Body of pancreas (tissue), 4 donors: ENCODE measurements at regions not wholly inside any gene's neighbourhood (a gene's known extent, or its start where the extent isn't known, plus 50 kb on each side); places are given as distances from the start of the nearest gene placed in this dataset.
A peak's percentile ranks its signal among the peaks of the same experiment; 100 is the strongest.

Experiments used
- CTCF ChIP-seq, 7 experiments: fragments of 450-650 bp in 4 of 7; fragments of 200-600 bp in 3 of 7; sonication (generic) in 3 of 7; IDR thresholded peaks; one replicate each; pipeline ENCODE4 v1.5.1; 2016 to 2019; ENCODE audit warnings: antibody characterized with exemption in 7 of 7
- POLR2A ChIP-seq, 3 donors: fragments of 450-650 bp; IDR thresholded peaks; one replicate each; pipeline ENCODE4 v1.6.1; 2016; ENCODE audit warnings: antibody characterized with exemption in 3 of 3, mild to moderate bottlenecking in 2 of 3

- TF ChIP-seq POLR2A (IDR thresholded peaks at IDR 0.05), result no peak
- peak in 4 of 7 experiments; percentile 8 to 19 (median 15) for TF ChIP-seq CTCF (IDR thresholded peaks at IDR 0.05)
These were observed 180.1 kb upstream of the MVB12B start for GRCh38 chr9:126146254-126147145.
